NCI-H82 treated with DMSO at 0.1 percent for 48 hours (cell line): ENCODE measurements at regions not wholly inside any gene's neighbourhood (a gene's known extent, or its start where the extent isn't known, plus 50 kb on each side); places are given as distances from the start of the nearest gene placed in this dataset.
A peak's percentile ranks its signal among the peaks of the same experiment; 100 is the strongest.
"Not testable (repeated sequence)": the region's sequence is repeated elsewhere in the genome, so short reads cannot be mapped to it uniquely, and the experiment has no call there.

ENCODE experiments used
- DNase-seq: peaks from one replicate; lab custom pipeline; 2025; ENCODE audit not compliant: unreplicated experiment; lab: John Stamatoyannopoulos, UW

- DNase-seq: no peak
These were observed 669.3 kb upstream of the MBL2 start for GRCh38 chr10:53441843-53442242.

DNA sequence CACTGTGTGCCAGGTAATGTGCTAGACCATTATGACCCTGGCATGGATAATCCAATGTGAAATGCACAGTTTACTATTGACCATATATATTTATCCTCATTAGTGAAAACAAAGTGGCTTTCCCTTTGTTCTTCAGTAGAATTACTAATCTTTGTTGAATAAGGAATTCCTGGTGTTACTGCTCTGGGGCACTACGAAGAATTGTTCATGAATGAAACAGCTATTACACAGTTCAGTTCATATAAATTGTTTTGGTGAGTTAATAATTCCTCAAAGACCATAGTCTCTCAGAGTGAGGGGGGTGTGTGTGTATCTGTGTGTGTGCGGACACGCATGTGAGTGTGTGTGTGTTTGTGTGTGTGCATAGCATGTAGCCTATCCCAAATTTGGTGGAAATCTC is 668.0 kb upstream of the MBL2 start:
- no peak for DNase-seq

- DNase-seq: not testable (repeated sequence)
These were observed 666.5 kb upstream of the MBL2 start for GRCh38 chr10:53439075-53439474.

- no peak for DNase-seq
These were observed 661.8 kb upstream of the MBL2 start for GRCh38 chr10:53434413-53434812.

DNA sequence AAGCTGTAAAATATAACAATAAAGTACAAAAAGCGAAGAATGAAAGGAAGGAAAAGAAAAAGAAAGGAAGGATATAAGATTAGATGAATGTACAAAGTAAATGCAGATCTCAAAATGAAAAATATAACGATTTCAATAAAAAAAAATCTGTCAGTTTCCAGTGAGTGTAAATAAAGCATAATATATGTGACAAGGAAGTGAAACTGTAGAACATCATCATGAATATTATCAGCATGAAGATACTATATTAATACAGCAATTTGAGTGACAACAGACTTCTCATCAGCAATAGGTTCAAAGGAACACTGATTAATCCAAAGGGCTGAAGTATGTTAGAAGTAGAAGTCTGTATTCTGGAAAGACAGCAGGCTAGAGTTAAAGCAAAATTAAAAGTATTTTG is 659.5 kb upstream of the MBL2 start:
- DNase-seq: no peak

GRCh38 chr10:53430974-53431373 is 658.4 kb upstream of the MBL2 start:
- DNase-seq: no peak

- DNase-seq: peak; percentile 33
These were observed 657.7 kb upstream of the MBL2 start for GRCh38 chr10:53430127-53430891.

- DNase-seq: no peak
These were observed 649.8 kb upstream of the MBL2 start for GRCh38 chr10:53422223-53422888.

GRCh38 chr10:53412651-53413050 is 640.1 kb upstream of the MBL2 start:
- no peak for DNase-seq

- no peak for DNase-seq
These were observed 633.9 kb upstream of the MBL2 start for GRCh38 chr10:53406532-53406931.

GRCh38 chr10:53403688-53404087 is 631.1 kb upstream of the MBL2 start:
- no peak for DNase-seq

DNA sequence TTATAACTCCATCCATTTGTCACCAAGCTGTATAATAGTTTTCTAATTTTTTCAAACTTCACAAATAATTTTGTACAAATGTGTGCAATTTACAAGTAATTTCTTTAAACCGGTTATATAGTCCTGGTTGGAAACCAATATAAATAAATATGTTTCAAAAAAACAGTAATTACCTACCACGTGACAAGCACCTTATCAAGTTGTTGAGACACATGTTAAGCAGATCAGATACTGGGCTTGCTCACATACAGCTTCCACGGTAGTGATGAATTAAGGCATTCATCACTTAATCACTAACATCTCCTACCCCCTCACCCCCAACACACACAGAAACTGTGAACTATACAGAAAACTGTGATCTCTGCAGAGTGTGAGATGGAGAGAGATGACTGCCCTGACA is 630.0 kb upstream of the MBL2 start:
- no peak for DNase-seq

DNA sequence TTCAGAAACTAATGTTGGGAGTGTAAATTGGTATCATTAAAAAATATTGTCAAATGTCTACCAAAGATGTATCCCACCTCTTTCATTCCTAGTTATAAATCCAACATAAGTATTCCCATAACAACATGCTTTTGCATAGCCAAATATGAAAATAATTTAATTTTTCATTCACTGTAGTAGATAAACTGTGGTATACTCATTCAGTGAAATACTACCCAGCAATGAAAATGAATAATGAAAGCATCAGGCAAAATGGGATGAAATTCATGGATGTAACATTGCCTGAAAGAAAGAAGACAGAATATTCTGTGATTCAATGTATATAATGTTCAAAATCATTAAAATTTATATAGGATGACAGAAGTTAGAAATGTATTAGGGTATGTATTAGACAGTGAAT is 629.0 kb upstream of the MBL2 start:
- no peak for DNase-seq

- DNase-seq: no peak
These were observed 624.3 kb upstream of the MBL2 start for GRCh38 chr10:53396876-53397275.

DNA sequence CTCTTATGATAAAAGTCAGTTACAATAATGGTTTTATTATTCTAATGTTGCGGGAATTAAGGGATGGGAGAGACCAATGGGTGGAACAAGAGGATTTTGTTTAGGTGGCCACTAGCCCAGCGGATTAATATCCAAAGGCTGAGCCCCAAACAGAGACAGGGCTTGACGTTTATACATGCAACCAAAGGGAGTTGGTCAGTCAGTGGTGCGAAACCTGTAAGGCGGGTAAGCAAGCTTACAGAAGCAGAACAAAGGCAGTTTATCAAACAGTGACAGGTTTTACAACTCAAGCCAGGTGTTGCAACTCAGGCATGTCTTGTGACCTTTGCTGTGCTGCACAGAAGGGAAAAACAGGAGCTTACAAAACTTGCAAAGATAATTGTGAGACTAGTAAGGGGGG is 622.9 kb upstream of the MBL2 start:
- no peak for DNase-seq

GRCh38 chr10:53387562-53387961 is 615.0 kb upstream of the MBL2 start:
- DNase-seq: no peak

- no peak for DNase-seq
These were observed 610.0 kb upstream of the MBL2 start for GRCh38 chr10:53382543-53382942.

- no peak for DNase-seq
These were observed 607.4 kb upstream of the MBL2 start for GRCh38 chr10:53379956-53380355.

GRCh38 chr10:53370347-53370746 is 597.8 kb upstream of the MBL2 start:
- DNase-seq: no peak

DNA sequence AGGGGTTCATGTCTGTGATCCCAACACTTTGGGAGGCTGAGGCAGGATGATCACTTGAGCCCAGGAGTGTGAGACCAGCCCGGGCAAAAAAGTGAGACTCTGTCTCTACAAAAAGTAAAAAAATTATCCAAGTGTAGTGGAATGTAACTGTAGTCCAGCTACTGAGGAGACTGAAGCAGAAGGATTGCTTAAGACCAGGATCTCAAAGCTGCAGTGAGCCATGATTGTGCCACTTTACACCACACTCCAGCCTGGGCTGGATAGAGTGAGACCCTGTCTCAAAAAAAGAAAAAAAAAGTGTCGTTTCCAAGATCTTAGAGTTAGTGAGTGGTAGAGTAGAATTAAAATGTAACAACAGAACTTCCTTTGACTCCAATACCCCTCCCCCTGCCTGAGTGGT is 589.4 kb upstream of the MBL2 start:
- DNase-seq: no peak

DNA sequence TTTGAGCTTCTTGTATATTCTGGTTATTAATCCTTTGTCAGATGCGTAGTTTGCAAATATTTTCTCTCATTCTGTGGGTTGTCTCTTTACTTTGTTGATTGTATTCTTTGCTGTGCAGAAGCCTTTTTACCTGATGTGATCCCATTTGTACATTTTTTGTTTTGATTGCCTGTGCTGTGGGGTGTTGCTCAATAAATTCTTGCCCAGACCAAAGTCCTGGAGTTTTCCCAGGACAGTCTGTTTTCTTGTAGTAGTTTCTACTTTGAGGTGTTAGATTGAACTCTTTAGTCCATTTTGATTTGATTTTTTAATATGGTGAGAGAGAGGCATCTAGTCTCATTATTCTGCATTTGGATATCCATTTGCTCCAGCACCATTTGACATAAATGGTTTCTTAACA is 588.7 kb upstream of the MBL2 start:
- DNase-seq: no peak

DNA sequence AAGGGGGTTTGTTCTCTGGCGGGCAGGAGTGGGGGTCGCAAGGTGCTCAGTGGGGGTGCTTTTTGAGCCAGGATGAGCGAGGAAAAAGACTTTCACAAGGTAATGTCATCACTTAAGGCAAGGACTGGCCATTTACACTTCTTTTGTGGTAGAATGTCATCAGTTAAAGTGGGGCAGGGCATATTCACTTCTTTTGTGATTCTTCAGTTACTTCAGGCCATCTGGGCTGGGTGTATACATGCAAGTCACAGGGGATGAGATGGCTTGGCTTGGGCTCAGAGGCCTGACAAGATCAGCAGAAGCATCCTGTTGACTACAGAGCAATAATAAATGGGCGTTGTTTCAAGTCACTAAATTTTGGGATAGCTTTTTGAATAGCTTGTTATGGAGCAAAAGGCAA is 586.4 kb upstream of the MBL2 start:
- DNase-seq: not testable (repeated sequence)

DNA sequence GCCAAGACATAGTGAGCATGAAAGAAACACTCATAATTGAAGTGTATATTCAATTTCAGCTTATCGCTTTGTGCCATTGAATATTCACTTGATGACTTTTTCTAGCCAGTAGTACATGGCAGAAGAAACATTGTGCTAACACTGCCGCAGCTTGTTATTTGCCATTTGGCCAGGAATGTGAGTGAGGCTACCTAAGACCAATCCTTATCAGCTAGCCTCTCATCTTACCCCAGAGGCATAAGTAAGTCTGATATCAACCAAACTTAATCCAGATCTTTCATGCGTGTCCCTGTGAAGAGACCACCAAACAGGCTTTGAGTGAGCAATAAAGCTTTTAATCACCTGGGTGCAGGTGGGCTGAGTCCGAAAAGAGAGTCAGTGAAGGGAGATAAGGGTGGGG is 586.0 kb upstream of the MBL2 start:
- DNase-seq: no peak
